Calu3 (cell line): ENCODE measurements at regions not wholly inside any gene's neighbourhood (a gene's known extent, or its start where the extent isn't known, plus 50 kb on each side); places are given as distances from the start of the nearest gene placed in this dataset.
"Not testable (repeated sequence)": the region's sequence is repeated elsewhere in the genome, so short reads cannot be mapped to it uniquely, and the experiment has no call there.

Experiments used
- BruUV-seq: library from RNA; stranded (reverse); fragments of 400-500 nt; replicated peaks from 2 replicates; lab custom pipeline; 2021; lab: Mats Ljungman, UMichigan
- CTCF ChIA-PET: fragments of 300-600 bp; sonication (Branson Sonifier 250); formaldehyde crosslinking; loops from one replicate; lab custom pipeline; 2022; ENCODE audit warnings: antibody characterized with exemption; lab: Charles Lee
- DNase-seq: peaks from one replicate; pipeline ENCODE4 v3.0.0; 2022
- H3K27ac Mint-ChIP-seq: one replicate; pipeline ENCODE4 v1.8.0; 2022; ENCODE audit warnings: mixed read lengths; ENCODE audit not compliant: unreplicated experiment
- H3K27me3 Mint-ChIP-seq: one replicate; pipeline ENCODE4 v1.8.0; 2022; ENCODE audit warnings: mixed read lengths; ENCODE audit not compliant: unreplicated experiment
- H3K36me3 Mint-ChIP-seq: one replicate; pipeline ENCODE4 v1.8.0; 2022; ENCODE audit warnings: mild to moderate bottlenecking, moderate library complexity, mixed read lengths; ENCODE audit not compliant: insufficient read depth, unreplicated experiment
- H3K4me1 Mint-ChIP-seq: one replicate; pipeline ENCODE4 v1.8.0; 2022; ENCODE audit warnings: mild to moderate bottlenecking, low read depth, mixed read lengths; ENCODE audit not compliant: unreplicated experiment
- H3K4me3 Mint-ChIP-seq: one replicate; pipeline ENCODE4 v1.8.0; 2022; ENCODE audit warnings: mild to moderate bottlenecking, low read depth, moderate library complexity, mixed read lengths; ENCODE audit not compliant: unreplicated experiment
- H3K9me3 Mint-ChIP-seq: one replicate; pipeline ENCODE4 v1.8.0; 2022; ENCODE audit warnings: low read depth, mixed read lengths; ENCODE audit not compliant: unreplicated experiment
- CTCF ChIP-seq: fragments of 200-600 bp; IDR thresholded peaks from one replicate; pipeline ENCODE4 v1.8.0; 2022; ENCODE audit warnings: antibody characterized with exemption; ENCODE audit not compliant: unreplicated experiment
- intact Hi-C: fragments of 100-400 bp; cut with micrococcal nuclease; formaldehyde crosslinking; loops from one replicate; pipeline ENCODE4 v1.10.0; 2022; ENCODE audit not compliant: unreplicated experiment

- no peak overlapping the region for H3K4me3 Mint-ChIP-seq
- no peaks in the 10 kb centered on the region for H3K36me3 Mint-ChIP-seq
- no peaks in the 10 kb centered on the region for H3K4me1 Mint-ChIP-seq
- intact Hi-C loops: loop anchor here (5.0 kb wide), 1 partner anchor 657 kb away; no protein-coding TSS in a partner anchor
- no peaks in the 10 kb centered on the region for H3K9me3 Mint-ChIP-seq
- CTCF ChIA-PET: no interaction called here
- no peak overlapping the region for H3K27ac Mint-ChIP-seq
- DNase-seq: no peak
- H3K27me3 Mint-ChIP-seq: no peaks in the 10 kb centered on the region
- no peak for TF ChIP-seq CTCF
- BruUV-seq: no TSS peak
Observed at GRCh38 chr13:81018936-81019335, 678.0 kb upstream of the SPRY2 start.

- H3K27me3 Mint-ChIP-seq: no peaks in the 10 kb centered on the region
- BruUV-seq: no TSS peak
- no peak overlapping the region for H3K27ac Mint-ChIP-seq
- CTCF ChIA-PET: interaction anchor here (1.2 kb wide), 1 partner anchor 39 kb away, joined by 3 read pairs; no protein-coding TSS in a partner anchor
- no peak for DNase-seq
- no peaks in the 10 kb centered on the region for H3K4me1 Mint-ChIP-seq
- no peaks in the 10 kb centered on the region for H3K36me3 Mint-ChIP-seq
- H3K9me3 Mint-ChIP-seq: no peaks in the 10 kb centered on the region
- no peak overlapping the region for H3K4me3 Mint-ChIP-seq
- no peak for TF ChIP-seq CTCF
- intact Hi-C loops: loop anchor here (2.0 to 5.0 kb wide), 2 partner anchors 655 to 675 kb away; no protein-coding TSS in a partner anchor
Observed at GRCh38 chr13:81017513-81018152, 676.7 kb upstream of the SPRY2 start.

- no TSS peak for BruUV-seq
- Mint-ChIP-seq H3K27ac (no peak overlapping the region), H3K9me3 (no peaks in the 10 kb centered on the region), H3K4me1 (no peaks in the 10 kb centered on the region), H3K27me3 (no peaks in the 10 kb centered on the region), H3K36me3 (no peaks in the 10 kb centered on the region), H3K4me3 (no peak overlapping the region)
- TF ChIP-seq CTCF: no peak
- DNase-seq: no peak
- intact Hi-C loops: no loop called here
- CTCF ChIA-PET: no interaction called here
Observed at GRCh38 chr13:81012031-81012430, 671.1 kb upstream of the SPRY2 start.

- TF ChIP-seq CTCF: no peak
- Mint-ChIP-seq H3K4me3 (no peak overlapping the region), H3K27ac (no peak overlapping the region), H3K36me3 (no peaks in the 10 kb centered on the region), H3K4me1 (no peaks in the 10 kb centered on the region), H3K27me3 (no peaks in the 10 kb centered on the region), H3K9me3 (peaks cover 3% of the 10 kb centered on the region)
- CTCF ChIA-PET: no interaction called here
- DNase-seq: no peak
- intact Hi-C loops: no loop called here
- no TSS peak for BruUV-seq
Observed at GRCh38 chr13:81001828-81002385, 661.0 kb upstream of the SPRY2 start.

GRCh38 chr13:80998603-80999002, 657.7 kb upstream of the SPRY2 start:
- CTCF ChIA-PET: not testable (repeated sequence)

More at GRCh38 chr13:80998603-80999002, 657.7 kb upstream of the SPRY2 start:
- H3K4me3 Mint-ChIP-seq, H3K4me1 Mint-ChIP-seq, H3K27ac Mint-ChIP-seq, H3K9me3 Mint-ChIP-seq, H3K36me3 Mint-ChIP-seq, DNase-seq, H3K27me3 Mint-ChIP-seq, BruUV-seq, intact Hi-C loops: not testable (repeated sequence)
